ENCODE measurements at regions not wholly inside any gene's neighbourhood (a gene's known extent, or its start where the extent isn't known, plus 50 kb on each side); places are given as distances from the start of the nearest gene placed in this dataset.
"Not testable (repeated sequence)": the region's sequence is repeated elsewhere in the genome, so short reads cannot be mapped to it uniquely, and the experiment has no call there.

DNA sequence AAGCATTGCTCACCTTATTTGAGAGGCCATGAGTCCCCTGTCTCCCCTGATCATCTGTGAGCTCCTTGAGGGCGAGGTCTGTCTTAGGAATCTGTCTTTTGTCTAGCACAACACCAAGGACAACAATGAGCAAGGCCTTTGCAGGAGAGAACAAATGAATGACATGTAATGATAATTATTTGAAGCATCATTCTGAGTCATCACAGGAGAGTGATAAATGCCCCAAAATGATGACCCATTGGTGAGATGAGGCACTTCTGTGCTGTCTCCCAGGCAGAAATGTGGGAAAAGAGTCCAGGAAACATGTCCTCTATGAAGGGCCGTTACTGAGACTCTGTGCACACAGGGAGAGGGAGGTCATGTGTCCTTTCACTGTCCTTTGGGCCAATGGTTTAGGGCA lies 105.2 kb upstream of the LRFN2 start:
- DNase-seq (ENCODE audit: low spot score), result no peak

DNA sequence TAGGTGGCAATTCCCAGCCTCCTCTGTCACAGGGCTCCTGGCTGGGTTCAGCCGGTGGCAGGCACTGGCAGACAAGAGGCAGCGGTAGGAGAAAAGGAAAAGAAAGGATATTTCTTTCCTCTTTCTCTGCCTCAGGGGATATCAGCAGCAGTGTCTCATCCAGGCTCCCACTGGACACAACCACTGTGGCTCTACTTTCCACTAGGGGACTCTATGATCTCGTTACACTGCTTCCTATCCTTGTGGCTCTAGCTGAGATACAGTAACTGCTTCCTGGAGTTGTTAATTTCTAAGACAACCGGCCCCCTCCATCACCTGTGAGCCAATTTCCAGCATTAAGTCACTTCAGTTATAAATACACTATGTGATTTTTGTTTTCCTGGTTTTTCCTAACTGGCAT lies 102.0 kb upstream of the LRFN2 start:
- DNase-seq (ENCODE audit: low spot score), result no peak

DNA sequence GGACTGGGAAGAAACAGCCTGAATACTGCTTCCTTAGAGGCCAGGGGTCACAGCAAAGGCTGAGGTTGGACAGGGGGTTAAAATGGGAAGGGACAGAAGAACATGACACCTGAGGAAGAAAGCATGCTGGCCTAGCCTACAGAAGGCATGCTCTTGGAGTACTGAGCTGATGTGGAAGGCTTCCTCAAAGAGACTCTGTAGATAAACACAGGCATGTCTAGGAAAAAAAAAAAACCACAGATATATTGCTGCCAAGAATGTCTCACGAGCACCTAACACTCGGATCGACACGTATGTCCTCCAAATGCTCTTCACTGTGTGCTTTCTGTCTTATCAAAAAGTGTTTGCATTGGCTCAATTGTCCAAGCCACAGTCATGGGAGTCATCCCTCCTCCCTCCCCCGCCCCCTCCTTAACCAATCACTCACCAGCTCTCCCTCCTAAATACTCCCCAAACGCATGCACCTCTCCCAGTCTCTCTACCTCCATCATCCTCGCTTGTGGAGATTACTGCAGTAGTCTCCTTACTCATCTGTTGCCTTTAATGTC lies 101.1 kb upstream of the LRFN2 start:
- DNase-seq (ENCODE audit: low spot score), result no peak

DNA sequence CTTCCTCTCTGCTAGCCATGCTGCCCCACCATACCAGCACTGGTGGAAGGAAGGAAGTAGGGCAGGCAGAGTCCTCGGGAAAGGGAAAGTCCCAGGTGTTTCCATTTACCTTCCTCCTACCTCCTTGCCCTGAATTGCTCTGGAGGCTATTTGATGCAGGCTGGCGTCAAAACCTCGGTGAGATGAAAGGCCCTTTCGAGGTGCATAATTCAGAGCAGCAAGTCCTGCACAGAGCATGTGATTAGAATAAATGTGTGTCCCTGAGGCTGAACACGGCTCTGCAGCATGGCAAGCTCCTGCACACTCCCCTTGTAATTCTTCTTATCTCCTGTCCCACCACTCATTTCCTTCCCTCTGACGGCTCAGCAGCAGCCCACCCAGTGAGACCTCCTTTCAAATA lies 98.7 kb upstream of the LRFN2 start:
- DNase-seq (ENCODE audit: low spot score), result no peak

DNA sequence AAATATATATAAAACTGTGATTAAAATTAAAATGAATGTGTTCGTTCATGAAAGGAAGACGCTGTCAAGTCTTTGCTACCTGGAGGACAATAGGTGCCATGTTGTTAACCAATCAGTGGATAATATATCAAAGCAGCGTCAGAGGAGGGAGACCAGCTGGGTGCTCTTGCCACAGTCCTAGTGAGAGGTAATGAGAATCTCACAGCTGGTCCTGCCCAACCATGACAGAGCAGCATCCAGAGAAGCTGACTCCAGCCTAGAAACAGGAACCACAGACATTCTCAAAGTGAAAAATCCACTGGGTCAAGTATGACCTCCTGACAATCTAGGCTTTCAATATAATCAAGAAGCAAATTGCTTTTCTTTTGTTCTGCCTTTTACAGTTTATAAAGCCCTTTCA lies 94.5 kb upstream of the LRFN2 start:
- no peak for DNase-seq (ENCODE audit: low spot score)

DNA sequence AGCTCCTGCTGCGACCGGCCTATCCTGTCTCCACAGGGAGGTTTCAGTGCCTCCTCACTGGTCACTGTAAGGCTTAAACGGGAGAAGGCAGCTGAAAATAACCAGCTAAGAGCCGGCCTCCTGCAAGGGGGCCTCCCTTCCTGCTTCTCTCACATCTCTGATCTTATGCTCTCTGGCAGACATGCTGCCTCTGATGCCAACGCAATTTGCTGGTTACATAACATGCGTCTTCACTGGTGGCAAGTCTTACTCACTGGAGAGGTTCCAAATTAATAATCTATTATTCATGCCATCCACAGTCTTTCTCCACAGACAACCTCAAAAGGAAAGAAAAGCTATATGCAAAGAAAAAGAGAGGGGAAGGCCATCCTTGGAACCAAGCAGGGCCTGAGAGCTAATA lies 91.8 kb upstream of the LRFN2 start:
- DNase-seq (ENCODE audit: low spot score), result no peak

DNA sequence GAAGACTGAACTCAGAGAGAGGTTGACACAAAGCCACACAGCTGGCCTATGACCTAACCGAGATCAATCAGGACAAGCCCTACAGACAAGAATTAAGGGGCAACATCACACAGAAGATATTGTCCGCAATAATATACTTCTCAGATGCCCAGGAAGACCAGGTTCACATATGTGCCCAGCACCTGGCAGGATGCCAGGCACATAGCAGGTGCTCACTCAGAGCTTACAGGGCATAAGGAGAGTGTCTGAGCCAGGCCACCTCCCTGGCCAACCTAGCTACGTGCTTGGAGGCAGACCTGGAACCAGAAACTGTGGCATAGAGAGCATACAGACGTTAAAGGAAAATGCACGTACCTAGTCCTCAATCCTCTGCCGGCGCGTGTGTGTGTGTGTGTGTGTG lies 87.0 kb upstream of the LRFN2 start:
- no peak for DNase-seq (ENCODE audit: low spot score)

DNA sequence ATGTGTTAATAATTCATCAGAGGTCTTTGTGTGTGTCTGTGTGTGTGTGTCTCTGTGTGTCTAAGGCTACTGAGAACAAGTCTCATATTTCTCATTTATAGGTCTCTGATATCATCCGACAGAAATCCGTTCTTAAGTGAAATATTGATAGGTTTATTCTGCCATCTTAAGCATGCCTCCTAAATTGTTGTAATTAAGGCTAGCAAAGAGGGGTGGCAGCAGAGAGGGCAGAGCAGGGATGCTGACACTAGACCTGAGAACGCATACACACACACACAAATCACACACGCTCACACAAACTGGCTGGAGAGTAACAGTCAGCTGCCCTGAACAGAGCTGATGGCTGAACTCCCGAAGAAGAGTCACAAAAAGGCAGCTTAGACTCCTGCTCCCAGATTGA lies 84.9 kb upstream of the LRFN2 start:
- DNase-seq (ENCODE audit: low spot score), result no peak

DNA sequence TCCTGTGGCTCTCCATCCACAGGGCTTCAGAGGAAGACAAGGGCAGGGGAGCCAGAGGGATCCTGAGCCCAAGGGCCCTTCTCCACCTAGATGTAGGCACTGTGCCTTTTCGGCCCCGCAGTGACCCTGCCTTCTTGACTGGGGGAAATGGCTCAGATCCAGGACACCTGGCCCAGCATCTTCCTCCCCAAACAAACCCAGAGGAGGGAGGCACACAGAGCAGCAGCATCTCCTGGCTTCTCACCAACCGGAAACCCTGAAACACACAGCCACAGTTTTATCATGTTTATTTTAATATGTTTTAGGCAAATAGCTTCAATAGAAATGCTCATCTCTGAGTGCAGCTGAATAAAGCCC lies 84.5 kb upstream of the LRFN2 start:
- DNase-seq (ENCODE audit: low spot score), result no peak

DNA sequence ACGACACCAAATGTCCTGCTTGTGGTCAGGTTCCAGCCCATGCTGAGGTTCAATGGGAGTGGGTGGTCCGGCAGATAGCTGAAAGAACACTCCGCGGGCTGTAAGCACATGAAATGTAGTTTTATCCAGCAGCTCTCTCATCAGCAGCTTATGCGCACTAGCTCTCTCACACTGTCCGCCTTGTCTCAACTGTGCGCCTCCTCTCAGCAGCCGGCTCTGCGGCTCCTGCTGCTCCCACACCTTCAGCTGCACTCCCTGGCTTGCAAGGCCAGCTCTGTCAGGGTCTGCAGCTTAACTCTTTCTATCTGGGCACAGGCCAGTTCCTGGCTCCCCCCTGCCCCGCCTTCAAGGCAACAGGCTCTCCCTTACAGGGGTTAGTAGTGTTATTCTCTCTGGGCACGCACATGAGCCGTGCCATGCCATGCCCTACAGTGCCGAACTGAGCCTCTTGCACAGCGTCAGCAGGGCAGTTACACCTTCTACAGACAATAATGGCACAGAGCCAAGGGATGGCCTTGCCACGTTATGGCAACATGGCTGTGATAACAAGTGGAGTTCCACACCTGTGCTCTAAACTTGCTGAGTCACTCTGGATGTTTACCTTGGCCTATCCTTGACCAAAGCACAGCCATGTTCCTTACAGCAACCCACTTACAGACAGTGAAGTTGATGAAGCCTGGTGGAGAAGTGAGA lies 84.0 kb upstream of the LRFN2 start:
- DNase-seq (ENCODE audit: low spot score), result no peak

DNA sequence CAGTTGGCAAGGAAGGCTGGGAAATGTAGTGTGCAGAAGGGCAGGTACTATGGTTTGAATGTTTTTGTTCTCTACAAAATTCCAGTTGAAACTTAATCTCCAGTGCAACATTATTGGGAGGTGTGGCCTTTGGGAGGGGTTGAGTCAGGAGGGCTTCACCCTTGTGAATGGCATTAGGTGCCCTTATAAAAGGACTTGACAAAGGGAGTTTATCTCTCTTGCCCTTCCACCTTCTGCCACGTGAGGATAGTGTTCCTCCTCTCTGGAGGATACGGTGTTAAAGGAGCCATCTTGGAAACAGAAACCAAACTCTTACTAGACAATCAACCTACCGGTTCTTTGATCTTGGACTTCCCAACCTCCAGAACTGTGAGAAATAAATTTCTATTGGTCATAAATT lies 82.2 kb upstream of the LRFN2 start:
- no peak for DNase-seq (ENCODE audit: low spot score)

DNA sequence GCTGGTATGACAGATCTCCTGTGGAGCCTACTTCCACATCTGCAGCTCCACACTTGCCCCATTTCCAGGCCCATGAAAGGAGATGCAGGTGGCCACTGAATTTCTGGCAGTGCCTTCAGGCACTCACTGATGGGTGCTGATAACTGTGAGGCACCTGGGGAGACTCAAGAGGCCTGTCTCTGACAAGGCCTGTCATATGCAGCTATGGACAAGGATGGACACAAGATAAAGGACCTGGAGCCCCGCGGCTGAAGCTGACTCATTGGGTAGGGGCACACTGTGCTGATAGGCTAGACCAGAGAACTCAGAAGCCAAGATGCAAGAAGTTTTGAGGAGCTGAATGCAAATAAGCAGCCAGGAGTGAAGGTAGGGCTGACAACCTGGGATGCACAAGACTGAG lies 81.0 kb upstream of the LRFN2 start:
- no peak for DNase-seq (ENCODE audit: low spot score)

DNA sequence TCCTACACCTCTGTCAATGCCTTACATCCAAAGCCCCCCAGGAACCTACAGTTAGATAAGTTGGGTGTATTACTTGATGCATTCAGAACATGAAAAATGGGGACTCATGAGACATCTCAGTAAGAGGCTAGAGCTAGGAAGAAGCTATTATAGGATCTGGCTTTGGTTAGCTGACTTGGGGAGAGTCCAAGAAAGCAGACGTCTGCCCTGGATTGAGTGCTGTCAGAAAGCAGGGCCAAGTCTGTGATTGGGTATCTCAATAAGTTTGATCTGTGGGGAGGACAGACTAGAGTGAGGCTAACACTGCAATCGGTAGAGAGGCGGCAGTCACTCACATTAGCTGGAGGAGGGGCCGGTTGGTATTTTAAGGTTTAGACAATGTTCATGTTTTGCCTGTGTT lies 79.4 kb upstream of the LRFN2 start:
- no peak for DNase-seq (ENCODE audit: low spot score)

DNA sequence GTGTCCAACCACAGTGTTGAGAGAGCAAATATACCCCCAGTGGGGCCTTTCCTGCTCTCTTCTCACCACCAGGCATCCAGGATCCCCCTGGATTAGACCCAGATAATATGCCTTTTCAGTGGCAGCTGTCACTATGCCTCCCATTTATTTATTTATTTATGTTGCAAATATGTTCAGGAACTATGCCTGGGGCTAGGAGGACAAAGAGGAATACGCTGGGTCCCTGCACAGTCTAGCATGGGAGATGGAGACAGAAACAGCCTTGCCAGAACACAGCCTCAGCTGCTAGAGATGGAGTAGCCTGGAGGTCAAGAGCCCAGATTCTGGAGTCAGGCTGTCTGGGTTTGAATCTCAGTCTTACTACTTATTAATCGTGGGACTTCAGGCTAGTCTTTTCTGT lies 74.6 kb upstream of the LRFN2 start:
- DNase-seq (ENCODE audit: low spot score), result no peak

DNA sequence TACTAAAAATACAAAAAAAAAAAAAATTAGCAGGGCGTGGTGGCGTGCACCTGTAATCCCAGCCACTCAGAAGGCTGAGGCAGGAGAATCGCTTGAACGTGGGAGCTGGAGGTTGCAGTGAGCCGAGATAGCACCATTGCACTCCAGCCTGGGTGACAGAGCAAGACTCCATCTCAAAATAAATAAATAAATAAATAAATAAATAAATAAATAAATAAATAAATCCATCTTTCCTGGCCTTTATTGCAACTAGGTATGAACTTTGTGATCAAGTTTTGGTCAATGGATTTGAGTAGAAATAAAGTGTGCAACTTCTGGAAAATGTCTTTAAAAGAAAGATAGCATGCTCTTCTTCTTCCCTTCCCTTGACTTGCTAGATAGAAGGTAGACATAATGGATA lies 69.6 kb upstream of the LRFN2 start:
- not testable (repeated sequence) for DNase-seq (ENCODE audit: low spot score)

DNA sequence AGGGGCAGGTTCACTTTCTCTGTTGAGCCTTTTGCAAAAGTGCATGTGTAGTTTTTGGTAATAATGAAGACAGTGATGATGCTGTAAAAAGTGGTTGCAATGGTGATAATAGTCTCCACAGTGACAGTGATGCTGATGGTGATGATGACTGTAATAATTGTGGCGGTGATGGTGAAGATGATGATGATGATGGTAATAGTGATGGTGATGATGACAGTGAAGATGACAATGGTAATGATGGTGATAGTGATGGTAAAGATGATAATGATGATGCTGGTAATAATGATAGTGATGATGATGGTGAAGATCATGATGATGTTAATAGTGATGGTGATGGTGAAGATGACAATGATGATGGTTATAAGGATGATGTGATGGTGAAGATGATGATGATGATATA lies 67.7 kb upstream of the LRFN2 start:
- DNase-seq (ENCODE audit: low spot score), result no peak

DNA sequence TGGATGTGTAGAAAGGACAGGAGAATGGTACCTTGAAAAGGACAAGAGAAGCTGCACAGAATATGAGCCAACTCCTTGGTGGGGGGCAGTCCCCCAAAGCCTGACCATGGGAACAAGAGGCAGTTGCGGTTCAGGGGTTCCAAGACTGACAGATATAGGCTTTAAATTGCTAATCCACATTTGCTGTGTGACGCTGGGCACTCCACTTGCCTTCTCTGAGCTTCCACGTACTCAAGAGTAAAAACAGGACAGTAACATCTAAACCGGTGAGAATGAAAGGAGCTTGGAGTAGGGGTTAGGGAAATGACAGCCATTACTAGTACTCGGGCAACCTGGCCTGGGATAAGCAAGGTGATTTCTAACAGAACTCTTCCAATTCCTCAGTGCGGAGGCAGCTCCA lies 57.9 kb upstream of the LRFN2 start:
- no peak for DNase-seq (ENCODE audit: low spot score)

DNA sequence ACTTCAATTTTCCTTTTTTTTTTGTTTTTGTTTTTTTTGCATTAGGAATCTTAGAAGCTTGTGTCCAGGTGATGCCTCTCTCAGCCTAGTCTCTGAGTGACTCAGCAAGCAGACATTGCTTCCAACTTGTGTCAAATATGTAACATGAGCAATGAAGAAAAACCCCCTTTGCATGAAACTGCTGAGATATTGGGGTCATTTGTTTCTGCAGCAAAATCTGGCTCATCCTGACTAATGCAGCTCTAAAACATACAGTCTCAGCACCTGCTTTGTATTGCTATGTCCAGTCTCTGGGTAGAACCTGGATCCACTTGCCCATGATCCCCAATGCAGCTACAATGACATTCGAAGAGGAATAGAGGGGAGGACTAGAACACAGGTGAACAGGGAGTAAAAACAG lies 55.7 kb upstream of the LRFN2 start:
- DNase-seq (ENCODE audit: low spot score), result no peak

DNA sequence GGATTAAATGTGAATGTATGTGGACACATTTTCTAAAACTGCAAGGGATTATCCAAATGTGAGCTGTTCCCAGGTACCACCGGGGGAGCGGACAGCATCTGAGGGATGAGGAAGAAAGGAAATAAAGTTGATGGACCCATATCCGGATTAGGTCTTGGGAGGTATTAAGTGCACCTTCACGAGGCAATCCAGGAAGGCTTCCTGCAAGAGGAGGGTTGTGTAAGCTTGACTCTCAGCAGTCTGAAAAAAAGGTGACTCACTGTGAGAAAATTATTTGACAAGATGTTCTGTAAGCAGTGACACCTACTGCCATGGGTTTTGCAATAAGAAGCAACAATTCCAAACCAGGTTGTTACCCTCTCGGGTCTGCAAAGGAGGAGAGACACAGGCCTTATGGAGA lies 55.0 kb upstream of the LRFN2 start:
- DNase-seq (ENCODE audit: low spot score), result no peak

DNA sequence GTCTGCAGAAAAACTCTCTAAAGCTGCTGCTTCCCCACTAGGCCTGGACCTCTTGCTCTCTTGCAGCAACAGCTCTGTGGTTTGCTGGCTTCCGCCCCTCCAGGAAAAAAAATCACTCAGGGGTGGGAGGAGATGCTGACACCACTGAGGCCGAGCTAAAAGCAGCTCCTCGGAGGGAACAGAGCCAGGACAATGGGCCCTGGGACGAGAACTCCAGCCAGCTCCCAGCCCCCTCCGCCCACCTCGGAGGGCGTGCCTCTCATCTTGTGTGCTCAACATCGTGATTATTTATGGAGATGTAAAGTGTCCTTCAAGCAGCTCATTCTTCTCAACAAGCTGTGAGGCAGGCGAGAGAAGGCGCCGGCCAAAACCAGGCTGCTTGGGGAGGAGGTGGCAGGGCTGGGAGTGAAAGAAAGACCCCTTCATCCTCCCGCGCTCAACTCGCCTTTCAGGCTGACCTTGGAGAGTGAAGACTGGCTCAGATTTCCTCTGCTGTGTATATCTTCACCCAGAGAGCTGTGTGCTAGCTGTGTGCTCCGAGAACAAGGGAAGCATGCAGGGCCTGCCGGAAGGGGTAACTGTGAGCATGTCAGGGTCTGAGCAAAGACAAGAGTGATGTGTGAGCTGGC lies 53.5 kb upstream of the LRFN2 start:
- DNase-seq (ENCODE audit: low spot score), result no peak
